ENCODE measurements at regions not wholly inside any gene's neighbourhood (a gene's known extent, or its start where the extent isn't known, plus 50 kb on each side); places are given as distances from the start of the nearest gene placed in this dataset.
"Not testable (repeated sequence)": the region's sequence is repeated elsewhere in the genome, so short reads cannot be mapped to it uniquely, and the experiment has no call there.

DNA sequence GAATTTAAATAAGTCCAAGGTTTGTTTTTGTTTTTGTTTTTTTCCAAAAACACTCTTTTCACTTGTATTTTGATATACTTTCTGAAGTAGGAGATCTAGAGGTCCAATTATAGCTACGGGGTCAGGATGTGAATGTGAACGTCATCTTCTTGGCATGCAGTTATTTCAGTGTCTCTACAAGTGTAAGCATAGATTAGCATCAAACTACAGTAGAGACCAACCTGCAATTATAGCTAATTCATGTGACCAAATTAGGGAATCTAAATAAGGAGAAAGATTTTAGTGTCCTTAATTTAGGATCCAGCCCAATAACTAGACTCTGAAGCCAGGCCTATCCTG, 107.3 kb upstream of the PALMD start:
- no peak for DNase-seq (ENCODE audit: low spot score)

DNA sequence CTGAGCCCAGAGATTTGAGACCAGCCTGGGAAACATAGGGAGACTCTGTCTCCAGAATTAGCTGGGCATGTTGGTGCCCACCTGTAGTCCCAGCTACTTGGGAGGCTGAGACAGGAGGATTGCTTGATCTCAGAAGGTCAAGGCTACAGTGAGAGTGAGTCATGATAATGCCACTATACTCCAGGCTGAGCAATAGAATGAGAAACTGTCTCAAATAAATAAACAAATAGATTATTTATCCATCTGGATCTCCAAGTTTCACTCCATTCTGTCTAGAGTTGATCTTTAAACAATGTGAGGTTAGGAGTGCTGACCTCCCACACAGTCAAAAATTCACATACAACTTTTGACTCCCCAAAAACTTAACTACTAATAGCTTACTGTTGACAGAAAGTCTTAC, 106.8 kb upstream of the PALMD start:
- DNase-seq (ENCODE audit: low spot score) = no peak

DNA sequence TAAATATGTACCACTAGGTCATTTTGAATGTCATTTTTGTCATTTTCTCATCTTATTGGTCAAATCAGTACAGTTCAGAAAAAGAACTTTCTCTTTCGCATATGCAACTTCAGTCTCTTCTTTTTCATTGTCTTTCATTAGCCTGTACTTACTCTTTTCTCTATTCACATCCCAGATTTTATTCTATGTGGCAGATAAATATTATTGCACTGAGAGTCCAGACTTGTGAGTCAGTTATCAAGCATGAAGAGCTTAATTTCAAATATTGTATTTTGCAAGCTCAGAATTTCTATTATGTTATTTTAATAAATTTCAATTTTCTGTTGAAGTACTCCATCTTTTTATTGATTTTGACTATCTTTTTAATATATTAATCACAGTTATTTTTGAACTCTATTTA, 105.2 kb upstream of the PALMD start:
- DNase-seq (ENCODE audit: low spot score) = no peak

DNA sequence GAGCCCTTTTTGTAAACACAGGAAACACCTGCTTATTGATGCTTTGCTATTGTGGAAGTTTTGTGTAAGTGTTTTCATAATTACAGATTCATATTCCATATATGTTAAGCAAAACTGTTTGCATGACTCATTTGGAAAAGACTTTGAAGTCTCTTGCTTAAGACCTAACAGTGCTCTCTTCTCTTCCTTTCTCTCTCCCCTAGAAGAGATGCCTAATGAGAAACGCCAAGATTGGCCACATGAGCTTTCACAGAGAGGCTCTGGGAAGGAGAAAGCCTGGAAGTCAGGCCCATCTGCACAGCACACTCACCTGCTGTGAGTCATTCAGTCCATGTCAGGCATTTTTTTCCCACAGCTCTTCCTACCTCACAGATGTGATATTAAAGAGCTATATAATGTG, 101.6 kb upstream of the PALMD start:
- no peak for DNase-seq (ENCODE audit: low spot score)

DNA sequence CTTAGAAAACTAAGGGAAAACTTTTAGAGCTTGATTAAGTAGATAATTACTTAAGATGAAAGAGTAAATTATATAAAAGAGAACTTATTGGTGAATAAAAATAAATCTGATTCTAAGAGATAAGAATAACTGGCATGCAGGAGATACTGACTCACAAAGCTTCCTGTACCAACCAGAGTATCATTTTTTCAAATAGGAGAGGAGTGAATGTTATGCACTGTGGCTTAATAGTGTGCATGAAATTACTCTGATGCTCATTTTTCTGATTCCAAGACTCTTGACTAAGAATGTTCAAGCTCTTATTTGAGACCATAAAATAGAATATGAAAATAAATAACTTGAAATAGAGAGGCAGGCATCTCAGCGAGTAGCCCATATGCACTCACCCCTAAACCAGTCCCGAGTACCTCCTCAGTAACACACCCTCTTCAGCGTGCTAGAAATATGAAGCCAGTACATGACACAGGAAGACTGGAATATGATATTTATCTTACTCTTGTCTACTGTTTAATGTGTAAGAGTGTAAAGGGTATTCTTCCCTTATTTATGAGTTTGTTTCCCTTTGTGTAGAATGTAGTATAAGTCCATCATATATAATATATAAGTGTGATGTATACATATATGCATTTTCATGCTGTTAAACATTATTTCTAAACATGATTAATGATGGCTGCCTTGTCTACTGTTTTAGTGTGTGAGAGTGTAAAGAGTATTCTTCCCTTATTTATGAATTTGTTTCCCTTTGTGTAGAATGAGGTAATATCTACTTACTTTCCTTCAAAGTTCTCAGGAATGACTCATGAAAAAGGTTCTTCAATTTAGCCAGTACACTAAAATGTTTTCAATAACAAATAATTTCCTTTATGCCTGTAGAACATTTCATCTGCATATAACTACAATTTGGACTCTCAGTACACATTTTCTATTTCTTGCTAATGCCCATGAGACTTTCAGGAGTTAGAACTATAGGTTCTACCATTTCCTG, 99.2 kb upstream of the PALMD start:
- no peak for DNase-seq (ENCODE audit: low spot score)

DNA sequence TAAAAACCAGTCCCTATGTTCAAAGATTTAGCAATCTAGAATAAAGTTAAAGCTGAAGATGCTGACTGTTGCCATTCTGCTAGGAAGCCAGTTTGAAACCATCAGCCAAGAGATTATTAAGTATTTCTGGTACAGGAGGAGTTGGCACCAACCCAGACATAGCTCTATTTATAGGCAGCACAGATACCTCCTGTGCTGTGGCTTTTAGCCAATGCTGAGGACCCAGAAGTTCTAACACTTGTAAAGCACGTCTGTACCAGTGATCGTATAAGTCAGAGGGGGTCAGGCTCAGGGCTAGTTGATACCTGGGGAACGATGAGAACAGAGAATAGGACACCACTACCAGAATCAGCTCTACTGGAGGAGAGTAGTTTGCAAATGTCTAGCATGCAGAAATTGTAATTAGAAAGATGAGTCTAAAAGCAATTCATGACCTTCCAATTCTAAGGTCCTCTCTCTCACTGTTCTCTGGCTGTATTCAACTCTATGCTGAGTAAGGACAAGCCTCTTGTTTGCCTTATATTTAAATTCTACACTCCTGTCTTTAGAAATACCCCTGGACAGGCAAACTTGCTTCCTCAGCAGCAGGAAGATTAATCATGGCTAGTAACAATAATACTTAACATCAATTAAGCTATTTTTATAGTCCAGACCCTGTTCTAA, 96.8 kb upstream of the PALMD start:
- no peak for DNase-seq (ENCODE audit: low spot score)

DNA sequence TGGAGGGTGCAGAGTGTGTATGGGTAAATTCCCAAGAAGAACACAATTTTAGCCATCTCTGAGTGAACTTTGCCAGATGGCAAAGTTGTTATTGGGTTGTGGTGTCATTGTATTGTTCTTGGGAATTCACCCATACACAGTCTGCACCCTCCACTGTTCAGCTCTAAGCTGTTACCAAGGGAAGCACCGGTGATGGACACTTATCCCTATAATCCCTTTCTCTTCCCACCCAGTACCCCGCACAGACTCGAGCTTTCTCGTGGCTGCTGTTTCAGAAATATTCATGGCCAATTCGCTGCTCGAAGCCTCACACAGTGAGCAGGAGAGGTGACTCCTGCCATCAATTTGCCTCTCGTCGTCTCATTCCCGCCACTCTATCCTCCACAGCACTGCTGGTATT, 95.7 kb upstream of the PALMD start:
- no peak for DNase-seq (ENCODE audit: low spot score)

DNA sequence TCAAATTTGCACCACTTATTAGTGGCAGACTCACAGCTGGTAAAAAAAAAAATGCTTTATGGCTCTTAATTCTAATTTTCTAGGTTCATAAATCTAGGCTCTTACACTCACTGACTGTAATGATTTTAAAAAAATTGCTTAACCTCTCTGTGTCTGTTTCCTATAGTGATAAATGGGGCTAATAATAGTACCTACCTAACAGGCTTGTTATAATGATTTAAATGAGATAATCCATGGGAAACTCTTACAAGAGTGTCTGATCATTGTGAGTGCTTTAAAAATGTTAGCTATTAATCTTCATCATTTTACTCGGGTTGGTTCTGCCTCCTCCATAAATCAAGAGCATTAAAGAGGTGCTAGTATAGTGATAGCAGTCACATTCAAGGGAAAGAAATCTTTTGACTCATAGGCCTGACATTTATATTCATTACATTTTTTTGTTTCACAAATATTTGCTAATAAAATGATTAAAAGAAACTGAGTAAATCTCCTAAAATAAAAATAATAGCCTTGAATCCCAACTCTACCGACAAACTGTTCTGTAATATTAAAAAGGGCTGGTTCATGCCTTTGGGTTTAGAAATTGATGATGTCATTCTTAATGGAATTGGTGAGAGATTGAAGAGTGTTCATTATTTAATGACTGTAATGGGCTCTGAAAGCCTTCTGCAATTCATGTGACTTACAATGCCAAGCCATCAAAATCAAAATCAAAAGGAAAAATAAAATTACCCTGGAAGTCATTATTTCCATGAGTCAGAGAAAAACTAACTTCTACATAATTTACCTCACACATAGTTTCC, 93.9 kb upstream of the PALMD start:
- DNase-seq (ENCODE audit: low spot score) = no peak

DNA sequence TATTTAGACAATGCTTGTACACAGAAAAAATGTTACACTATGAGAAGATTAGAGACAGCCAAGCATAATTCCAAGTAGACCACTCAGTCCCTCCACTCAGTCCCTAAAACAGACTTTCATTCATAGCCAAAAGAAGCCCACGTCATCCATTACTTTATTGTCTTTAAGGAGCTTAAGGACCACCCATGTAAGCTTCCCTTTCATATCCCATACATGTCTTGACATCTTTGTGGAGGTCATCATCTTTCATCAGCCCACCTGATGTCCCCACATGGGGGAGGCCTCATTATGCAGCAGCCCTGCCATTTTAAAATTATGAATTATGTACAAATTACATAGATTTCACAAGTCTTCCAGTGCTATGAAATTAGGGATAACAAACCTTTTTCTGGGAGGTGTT, 92.6 kb upstream of the PALMD start:
- DNase-seq (ENCODE audit: low spot score) = no peak

DNA sequence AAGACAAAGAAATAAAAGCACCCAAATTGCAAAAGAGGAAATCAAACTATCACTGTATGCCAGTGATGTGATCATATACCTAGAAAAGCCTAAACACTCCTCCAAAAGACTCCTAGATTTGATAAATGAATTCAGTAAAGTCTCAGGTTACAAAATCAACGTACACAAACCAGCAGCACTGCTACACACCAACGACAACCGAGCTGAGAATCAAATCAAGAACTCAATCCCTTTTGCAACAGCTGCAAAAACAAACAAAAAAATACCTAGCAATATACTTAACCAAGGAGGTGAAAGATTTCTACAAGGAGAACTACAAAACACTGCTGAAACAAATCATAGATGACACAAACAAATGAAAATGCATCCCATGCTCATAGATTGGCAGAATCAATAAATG, 92.1 kb upstream of the PALMD start:
- DNase-seq (ENCODE audit: low spot score) = not testable (repeated sequence)

DNA sequence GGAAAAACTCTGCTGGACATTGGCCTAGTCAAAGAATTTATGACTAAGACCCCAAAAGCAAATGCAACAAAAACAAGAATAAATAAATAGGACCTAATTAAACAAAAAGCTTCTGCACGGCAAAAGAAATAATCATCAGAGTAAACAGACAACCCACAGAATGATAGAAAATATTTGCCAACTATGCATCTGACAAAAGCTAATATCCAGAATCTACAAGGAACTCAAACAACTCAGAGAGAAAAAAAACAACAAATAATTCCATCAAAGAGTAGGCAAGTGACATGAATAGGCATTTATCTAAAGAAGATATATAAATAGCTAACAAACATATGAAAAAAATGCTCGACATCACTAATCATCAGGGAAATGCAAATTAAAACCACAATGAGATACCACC, 91.2 kb upstream of the PALMD start:
- no peak for DNase-seq (ENCODE audit: low spot score)

DNA sequence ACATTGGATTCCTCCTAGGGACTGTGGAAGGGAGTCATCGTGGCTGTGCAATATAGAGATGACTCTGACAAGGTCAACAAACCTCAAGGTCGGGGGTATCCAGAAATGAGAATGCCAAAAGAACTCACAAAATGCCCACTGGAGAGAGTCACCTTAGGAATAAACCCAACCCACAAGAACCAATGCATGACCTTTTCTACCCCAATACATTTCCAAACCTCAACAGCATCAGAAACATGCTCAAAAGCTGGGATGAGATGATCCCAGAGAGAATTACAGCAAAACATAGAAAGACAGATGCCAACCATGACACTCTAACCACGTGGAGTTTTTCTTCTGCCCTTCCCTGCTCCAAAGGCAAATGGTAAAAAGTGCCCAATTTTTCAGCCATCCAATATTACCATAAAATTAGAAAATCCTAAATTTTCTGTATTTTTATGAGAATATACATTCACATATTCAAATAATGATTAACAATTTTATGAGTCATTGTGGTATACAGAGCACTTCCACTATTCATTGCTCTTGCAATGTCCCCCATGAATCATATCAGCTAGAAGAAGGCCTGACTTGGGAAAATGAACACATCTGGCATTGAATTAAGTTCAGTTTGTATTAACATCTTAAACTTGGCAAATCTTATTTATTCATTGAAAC, 88.2 kb upstream of the PALMD start:
- peak; percentile 54 for DNase-seq (ENCODE audit: low spot score)

DNA sequence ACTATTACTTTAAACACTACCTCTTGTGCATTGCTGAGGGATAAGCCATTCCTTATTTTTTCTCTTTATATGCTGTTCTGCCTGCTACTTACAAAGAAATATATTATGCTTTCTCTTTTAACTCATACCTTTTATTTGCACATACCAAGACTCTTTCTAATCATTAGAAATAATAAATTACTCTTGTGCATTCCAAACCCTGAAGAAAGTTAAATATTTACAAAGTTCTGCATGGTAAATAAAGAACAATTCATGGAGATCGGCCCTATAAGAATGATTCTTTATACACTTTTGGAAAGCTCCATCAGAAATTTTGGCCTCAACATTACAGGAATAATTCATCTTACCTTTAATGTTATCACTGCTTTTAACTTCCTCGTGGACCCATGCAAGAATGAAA, 86.7 kb upstream of the PALMD start:
- DNase-seq (ENCODE audit: low spot score) = no peak

DNA sequence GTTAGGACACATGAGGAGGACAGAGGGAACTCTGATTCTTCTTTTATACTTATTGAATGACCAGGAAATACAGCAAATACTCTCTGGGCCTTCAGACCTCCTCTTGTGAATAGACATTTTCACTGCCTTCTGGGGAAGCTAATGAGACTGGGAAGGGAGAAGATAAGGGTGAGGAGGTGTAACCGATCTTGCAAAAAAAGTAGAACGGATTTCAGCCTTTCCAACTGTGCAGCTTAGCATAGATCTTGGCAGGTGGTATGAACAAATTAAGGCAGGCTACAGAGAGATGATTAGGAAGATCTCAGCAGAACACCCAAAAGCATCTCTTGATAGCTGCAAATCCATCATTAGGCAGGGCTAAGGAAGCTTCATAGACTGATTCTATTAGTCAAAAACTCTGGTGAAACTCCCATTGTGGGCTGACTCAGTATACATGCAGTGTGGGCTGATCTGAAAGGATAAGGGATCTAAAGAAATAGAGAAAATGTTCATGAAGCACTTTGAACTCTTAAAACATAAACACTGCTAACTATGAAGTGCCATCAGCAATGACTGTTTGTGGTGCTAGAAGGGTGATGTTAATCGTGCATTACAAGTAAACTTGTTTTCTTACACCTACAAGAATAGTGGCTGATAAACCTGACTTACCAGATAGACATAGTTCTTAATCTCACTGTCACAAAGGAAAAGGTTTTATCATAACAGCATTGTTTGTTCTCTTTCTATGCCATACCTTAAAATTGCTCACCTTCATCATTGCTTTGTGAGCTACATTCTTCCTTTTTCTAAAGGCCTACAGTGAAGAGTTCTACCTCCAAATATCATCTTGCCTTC, 85.5 kb upstream of the PALMD start:
- no peak for DNase-seq (ENCODE audit: low spot score)

DNA sequence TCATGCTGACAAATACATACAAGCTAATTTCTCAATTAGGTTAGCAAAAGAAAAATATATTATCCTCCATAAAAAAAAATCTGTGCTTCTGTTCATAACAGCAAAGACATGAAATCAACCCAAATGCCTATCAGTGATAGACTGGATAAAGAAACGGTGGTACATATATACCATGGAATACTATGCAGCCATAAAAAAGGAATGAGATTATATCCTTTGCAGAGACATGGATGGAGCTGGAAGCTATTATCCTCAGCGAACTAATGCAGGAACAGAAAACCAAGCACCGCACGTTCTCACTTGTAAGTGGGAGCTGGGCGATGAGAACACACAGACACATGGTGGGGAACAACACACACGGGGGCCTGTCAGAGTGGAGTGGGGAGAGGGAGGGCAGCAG, 84.0 kb upstream of the PALMD start:
- no peak for DNase-seq (ENCODE audit: low spot score)

DNA sequence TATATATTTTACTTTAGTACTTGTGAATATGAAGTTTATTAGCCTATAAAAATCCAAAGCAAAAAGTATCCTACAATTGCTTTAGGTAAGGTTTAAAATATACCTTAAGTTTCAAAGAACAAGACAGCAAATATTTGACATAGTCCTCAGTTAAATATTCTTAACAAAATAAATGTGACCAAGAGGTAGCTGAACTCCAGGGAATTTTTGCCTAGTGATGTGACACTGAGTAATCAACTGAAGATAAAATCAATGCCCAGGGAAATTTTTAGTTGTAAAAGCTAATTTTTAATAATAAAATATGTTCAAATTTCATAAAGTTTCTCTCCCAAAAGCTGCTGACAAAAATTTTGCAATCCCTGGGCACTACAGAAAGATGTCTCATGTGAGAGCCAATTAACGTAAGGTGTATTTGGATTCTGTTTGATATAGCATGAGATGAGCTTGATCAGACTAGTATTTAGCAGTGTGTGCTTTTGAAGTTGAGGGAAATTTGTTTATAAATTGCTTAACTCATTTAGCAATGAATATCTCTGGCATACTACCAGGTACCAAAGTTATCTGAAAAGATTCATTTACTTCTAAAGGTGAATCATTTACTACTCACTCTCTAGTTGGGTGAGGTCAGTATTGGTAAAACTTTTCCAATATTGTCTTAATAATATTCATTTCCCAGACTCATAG, 80.2 kb upstream of the PALMD start:
- no peak for DNase-seq (ENCODE audit: low spot score)

DNA sequence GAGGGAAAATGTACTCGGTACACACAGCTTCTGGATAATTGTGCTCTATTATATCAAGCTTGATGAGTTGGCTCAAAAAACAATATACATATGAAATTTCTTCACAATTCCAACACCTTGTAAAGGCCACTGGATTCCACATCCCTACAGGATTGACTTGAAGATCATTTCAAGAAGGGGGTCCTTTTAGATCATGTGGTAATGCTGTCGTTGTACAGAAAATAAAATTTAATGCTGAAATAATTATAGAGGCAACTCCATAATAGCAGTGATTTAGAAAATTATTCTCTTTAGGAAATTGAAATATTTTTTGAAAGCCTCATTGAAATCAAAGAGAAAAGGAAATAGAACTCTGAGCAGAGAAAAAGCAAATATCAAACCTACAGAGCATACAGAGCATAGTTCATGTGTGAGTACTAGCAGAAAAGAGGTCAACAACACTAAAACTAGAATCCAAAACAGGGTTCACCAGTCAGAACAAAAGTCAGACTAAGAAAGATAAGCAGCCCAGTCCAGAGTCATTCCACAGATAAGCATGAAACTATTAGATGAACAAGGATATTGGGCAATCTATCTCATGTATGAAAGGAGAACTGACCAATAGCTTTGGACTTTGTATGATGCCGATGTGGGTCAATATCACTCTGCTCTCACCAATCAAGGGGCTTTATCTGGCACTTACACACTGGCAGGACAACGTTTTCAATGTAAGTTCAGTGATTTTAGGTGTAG, 79.5 kb upstream of the PALMD start:
- DNase-seq (ENCODE audit: low spot score) = no peak

DNA sequence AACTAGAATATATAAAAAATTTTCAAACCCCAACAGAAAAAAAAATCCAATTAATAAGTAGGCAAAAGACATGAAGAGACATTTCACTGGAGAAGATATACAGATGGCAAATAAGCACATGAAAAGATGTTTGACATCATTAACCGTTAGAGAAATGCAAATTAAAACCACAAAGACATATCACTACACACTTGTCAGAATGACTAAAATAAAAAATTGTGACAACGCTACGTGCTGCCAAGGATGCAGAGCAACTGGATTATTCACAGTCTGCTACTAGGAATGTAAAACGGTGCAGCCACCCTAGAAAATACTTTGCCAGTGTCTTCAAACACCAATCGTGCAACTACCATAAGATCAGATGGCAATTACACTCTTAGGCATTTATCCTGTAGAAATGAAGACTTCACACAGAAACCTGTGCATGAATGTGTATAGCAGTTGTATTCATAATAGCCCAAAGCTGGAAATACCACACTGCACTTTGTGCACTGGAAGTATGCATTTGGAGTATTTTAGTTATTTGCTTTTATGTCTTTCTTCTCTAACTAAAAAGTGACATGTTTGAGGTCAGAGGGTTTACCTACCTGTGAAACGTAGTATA, 75.3 kb upstream of the PALMD start:
- no peak for DNase-seq (ENCODE audit: low spot score)

DNA sequence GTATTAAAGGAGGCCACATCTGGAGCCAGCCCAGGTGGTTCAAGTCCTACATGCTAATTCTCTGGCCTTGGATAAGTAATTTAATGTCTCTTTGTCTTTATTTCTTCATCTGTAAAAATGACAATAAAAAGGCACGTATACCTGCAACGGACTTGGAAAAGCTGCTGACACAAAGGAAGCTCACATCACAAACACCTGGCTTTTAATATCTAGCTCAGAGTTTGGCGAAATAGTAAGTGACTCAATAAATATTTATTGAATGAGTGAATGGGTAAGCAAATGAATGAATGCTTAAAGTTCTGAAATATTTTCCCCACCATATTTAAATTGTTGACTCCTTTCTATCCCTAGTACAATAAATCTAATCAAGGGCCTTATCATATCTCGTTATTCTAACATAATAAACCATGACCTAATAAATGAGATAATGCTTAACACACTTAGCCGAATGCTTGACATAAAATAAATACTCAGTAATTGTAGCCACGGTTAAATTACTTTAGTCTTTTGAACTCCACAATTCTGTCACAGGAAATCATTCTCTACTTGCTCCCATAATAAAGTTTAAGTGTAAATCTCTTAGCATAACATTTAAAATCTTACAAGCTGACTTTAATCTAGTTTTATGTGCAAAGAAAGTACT, 74.7 kb upstream of the PALMD start:
- DNase-seq (ENCODE audit: low spot score) = no peak

All from RKO (cell line).